Uterus (tissue), 2 donors: ENCODE measurements at regions not wholly inside any gene's neighbourhood (a gene's known extent, or its start where the extent isn't known, plus 50 kb on each side); places are given as distances from the start of the nearest gene placed in this dataset.

ENCODE experiments used
- POLR2A ChIP-seq, 2 donors: fragments of 450-650 bp; IDR thresholded peaks; one replicate each; pipeline ENCODE4 v1.6.1; 2016; ENCODE audit warnings: antibody characterized with exemption in 2 of 2, mild to moderate bottlenecking in 1 of 2, moderate library complexity in 1 of 2
- TF ChIP-seq, protein P1 (sequence below), 4 experiments: fragments of 200-600 bp in 2 of 4; fragments of 450-650 bp in 2 of 4; sonication (generic) in 2 of 4; IDR thresholded peaks; one replicate each; pipeline ENCODE4 v1.5.1; 2016 to 2019; ENCODE audit warnings: antibody characterized with exemption in 4 of 4, mild to moderate bottlenecking in 2 of 4, moderate library complexity in 1 of 4

DNA sequence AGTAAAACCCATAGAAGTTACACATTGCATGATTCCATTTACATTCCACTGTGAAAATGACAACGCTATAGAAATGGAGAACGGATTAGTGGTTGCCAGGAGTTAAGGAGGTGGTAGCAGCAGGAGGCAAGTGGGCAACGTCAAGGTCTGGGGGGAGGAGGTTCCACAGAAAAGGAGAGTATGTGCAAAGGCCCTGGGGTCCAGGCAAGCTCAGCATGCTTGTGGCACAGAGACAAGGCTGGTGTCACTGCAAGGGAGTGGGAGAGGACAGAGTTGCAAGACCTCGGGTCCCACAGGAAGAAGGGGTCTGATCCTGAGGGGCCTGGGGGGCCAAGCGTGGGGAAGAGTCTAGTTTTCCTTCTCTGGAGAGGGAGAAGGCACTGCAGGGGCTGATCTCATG lies 240.8 kb downstream of the MN1 start:
- no peak for TF ChIP-seq POLR2A (IDR thresholded peaks at IDR 0.05)
- TF ChIP-seq, protein P1, sequence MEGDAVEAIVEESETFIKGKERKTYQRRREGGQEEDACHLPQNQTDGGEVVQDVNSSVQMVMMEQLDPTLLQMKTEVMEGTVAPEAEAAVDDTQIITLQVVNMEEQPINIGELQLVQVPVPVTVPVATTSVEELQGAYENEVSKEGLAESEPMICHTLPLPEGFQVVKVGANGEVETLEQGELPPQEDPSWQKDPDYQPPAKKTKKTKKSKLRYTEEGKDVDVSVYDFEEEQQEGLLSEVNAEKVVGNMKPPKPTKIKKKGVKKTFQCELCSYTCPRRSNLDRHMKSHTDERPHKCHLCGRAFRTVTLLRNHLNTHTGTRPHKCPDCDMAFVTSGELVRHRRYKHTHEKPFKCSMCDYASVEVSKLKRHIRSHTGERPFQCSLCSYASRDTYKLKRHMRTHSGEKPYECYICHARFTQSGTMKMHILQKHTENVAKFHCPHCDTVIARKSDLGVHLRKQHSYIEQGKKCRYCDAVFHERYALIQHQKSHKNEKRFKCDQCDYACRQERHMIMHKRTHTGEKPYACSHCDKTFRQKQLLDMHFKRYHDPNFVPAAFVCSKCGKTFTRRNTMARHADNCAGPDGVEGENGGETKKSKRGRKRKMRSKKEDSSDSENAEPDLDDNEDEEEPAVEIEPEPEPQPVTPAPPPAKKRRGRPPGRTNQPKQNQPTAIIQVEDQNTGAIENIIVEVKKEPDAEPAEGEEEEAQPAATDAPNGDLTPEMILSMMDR (IDR thresholded peaks at IDR 0.05) = no peak
